Tongue (tissue), 1 donor: ENCODE measurements at regions not wholly inside any gene's neighbourhood (a gene's known extent, or its start where the extent isn't known, plus 50 kb on each side); places are given as distances from the start of the nearest gene placed in this dataset.

Source experiments
- DNase-seq: peaks from one replicate; pipeline ENCODE4 v3.0.0-alpha.2; 2015

- DNase-seq = no peak
These were observed 100.1 kb upstream of the ARHGEF9 start for GRCh38 chrX:63884821-63885790.

GRCh38 chrX:63869506-63869905, 84.5 kb upstream of the ARHGEF9 start:
- no peak for DNase-seq

- no peak for DNase-seq
These were observed 70.9 kb upstream of the ARHGEF9 start for GRCh38 chrX:63855896-63856295.

GRCh38 chrX:63835361-63835760, 50.3 kb upstream of the ARHGEF9 start:
- DNase-seq = no peak
